HG02981 (cell line): ENCODE measurements at regions not wholly inside any gene's neighbourhood (a gene's known extent, or its start where the extent isn't known, plus 50 kb on each side); places are given as distances from the start of the nearest gene placed in this dataset.
"Not testable (repeated sequence)": the region's sequence is repeated elsewhere in the genome, so short reads cannot be mapped to it uniquely, and the experiment has no call there.

Experiments
- ATAC-seq: cut with Tn5 transposase; IDR thresholded peaks from one replicate; pipeline ENCODE4 v1.9.1; 2021; ENCODE audit warnings: mild to moderate bottlenecking, moderate library complexity; ENCODE audit not compliant: unreplicated experiment

DNA sequence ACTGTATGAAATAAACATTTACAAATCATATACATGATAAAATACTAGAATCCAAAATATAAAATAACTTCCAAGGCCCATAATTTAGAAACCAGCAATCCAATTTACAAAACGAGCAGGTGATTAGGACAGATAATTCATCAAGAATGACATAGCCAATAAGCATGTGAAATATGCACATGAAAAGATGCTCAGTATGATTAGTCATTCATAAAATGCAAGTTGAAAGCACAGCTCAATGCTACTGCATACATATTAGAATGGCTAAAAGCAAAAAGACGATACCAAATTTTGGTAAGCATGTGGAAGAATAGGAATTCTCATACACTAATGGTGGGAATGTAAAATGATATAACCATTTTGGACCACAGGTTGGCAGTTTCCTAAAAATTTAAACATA, 837.2 kb upstream of the MIR17HG start:
- ATAC-seq: no peak

DNA sequence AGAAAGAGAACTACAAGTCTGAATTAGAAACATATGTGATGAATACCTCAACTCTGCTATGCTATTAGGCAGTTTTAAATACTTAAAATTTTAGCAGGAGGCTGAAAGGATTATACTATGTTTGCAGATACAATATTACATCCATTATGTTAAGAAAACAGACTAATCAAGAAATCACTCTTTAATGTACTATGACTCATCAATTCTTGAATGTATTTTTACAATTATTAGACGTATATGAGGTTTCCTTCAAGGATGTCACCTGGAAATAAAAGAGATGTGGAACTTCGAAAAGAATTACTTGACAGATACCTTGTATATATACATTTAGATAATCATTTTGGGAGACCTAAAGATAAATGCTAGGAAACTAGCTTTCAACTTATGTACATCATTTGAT, 835.6 kb upstream of the MIR17HG start:
- no peak for ATAC-seq

DNA sequence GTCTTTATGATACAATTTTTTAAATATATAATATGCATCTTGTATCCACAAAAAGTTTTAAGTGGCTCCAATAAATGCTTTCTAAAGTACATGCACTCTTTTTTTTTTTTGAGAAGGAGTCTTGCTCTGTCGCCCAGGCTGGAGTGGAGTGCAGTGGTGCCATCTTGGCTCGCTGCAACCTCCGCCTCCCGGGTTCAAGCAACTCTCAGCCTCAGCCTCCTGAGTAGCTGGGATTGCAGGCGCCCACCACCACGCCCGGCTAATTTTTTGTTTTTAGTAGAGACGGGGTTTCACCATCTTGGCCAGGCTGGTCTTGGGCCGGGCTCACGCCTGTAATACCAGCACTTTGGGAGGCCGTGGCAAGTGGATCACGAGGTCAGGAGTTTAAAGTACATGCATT, 832.8 kb upstream of the MIR17HG start:
- ATAC-seq: not testable (repeated sequence)

DNA sequence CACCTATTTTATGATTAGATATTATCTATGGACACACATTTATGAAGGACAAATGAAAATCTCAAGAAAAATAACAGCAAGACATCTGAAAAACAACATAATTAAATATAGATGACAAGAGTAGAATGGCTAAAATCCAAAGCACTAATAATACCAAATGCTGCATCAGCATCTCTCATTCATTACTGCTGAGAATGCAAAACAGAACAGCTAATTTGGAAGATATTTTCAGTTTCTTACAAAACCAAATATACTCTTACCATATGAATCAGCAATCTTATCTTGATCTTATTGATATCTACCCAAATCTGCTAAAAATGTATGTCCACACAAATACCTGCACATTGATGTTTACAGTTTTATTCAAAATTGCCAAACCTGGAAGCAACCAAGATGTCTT, 829.1 kb upstream of the MIR17HG start:
- ATAC-seq: no peak

DNA sequence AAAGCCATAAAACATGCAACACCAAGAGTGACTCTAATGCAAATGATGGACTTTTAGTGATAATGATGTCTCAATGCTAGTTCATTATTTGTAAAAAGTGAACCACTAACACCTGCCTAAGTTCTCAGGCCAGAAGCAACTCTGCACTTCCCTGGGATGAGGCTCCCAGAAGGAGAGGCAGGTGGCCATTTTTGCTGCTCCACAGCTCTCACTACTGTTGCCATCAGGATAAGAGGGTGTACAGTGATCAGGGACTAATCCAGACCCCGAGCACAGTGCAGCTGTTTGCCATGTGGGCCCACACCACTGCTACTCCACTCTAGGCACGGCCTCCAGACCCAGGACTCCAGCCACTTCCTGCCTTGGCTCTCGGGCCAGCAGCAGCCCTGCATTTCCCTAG, 828.3 kb upstream of the MIR17HG start:
- ATAC-seq: no peak

GRCh38 chr13:90526711-90527110, 820.8 kb upstream of the MIR17HG start:
- no peak for ATAC-seq

GRCh38 chr13:90531744-90532143, 815.7 kb upstream of the MIR17HG start:
- ATAC-seq: no peak

DNA sequence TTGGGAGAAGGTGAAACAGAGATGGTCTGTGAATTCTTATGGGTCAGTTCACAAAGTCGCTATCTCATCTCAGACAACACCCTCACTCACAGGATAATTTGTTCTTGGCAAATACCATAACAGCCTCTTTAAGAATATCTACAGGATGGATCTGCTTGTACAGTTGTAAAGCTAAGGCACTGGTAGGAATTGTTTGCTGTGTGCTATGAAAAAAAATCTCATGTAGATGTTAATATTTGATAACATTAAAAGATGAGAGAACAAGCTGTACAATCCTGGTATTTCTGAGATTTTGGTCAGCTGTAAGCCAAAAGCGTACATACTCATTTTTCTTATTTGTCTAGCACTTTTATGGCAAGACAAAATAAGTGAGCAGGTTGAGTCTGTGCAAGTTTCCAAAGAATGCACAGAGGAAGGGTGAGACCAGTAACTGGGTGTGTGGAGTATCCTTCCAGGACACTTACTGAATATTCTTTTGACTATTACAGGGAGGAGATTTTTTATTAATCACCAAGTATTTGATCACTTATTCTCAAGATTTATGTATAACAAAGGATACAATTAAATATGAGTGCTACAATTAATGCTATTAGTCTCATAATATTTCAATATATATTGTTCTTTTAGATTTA, 814.5 kb upstream of the MIR17HG start:
- no peak for ATAC-seq

GRCh38 chr13:90533866-90534265, 813.6 kb upstream of the MIR17HG start:
- ATAC-seq: no peak

GRCh38 chr13:90534617-90535370, 812.7 kb upstream of the MIR17HG start:
- no peak for ATAC-seq

GRCh38 chr13:90535421-90535820, 812.1 kb upstream of the MIR17HG start:
- ATAC-seq: no peak

- no peak for ATAC-seq
Measured at GRCh38 chr13:90538063-90538462, 809.4 kb upstream of the MIR17HG start.

DNA sequence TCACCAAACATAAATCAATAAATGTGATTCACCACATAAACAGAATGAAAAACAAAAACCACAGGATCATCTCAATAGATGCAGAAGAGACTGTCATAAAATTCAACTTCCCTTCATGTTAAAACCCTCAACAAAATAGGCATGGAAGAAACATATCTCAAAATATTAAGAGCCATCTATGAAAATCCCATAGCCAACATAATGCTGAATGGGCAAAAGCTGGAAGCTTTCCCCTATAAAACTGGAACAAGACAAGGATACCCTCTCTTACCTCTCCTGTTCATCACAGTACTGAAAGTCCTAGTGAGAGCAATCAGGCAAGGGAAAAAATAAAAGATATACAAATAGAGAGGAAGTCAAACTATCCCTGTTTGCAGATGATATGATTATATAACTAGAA, 806.1 kb upstream of the MIR17HG start:
- ATAC-seq: no peak

DNA sequence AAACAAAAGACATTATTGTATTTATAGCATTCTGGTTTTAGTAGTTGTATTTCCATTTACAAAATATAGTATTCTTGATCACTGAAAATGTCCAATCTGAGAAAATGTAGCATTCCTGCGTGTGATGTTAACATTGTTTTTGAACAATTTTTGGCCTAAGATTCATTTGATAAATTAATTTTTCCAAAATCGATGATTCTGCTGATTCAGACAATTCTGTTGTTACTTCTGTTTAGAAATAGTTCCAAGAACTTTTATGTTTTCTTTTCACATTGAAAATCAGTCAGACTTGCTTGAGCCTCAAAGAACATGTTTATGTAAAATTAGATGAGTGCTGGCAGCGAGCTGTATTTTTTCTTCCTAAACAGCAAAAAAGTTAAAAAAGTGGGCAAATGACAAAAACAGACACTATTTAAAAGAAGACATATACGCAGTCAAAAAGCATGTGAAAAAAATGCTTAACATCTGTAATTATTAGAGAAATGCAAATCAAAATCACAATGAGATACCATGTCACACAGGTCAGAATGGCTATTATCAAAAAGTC, 804.5 kb upstream of the MIR17HG start:
- no peak for ATAC-seq

- ATAC-seq: no peak
Measured at GRCh38 chr13:90545070-90545840, 802.2 kb upstream of the MIR17HG start.

DNA sequence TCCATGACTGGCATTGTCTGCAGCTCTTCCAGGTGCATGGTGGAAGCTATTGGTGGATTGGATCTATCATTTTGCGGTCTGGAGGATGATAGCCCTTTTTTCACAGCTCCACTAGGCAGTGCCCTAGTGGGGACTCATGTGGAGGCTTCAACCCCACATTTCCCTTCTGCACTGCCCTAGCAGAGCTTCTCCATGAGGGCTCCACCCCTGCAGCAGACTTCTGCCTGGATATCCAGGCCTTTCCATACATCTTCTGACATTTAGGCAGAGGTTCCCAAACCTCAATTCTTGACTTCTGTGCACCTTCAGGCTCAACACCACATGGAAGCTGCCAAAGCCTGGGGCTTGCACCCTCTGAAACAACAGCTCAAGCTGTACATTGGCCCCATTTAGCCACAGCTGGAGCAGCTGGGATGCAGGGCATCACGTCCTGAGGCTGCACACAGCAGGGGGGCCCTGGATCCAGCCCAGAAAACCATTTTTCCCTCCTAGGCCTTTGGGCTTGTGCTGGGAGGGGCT, 800.2 kb upstream of the MIR17HG start:
- ATAC-seq: no peak

DNA sequence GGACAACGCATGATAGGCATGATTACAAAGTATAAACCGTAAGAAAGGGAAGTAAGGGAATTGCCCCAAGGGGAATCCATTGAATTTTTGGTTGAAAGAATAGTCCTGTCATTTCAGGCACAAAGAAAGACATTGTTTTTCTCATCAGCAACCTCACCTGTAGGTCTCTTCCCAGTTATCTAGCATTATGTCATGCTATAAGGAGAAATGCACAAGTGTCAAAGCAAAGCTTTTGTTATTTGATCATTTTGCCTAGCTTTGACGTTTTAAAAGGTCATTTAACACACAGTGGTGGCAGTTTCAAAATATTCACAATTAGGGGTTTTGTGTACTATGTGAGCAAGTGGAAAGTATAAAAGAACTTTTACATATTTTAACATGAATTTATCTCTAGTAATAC, 796.2 kb upstream of the MIR17HG start:
- no peak for ATAC-seq

DNA sequence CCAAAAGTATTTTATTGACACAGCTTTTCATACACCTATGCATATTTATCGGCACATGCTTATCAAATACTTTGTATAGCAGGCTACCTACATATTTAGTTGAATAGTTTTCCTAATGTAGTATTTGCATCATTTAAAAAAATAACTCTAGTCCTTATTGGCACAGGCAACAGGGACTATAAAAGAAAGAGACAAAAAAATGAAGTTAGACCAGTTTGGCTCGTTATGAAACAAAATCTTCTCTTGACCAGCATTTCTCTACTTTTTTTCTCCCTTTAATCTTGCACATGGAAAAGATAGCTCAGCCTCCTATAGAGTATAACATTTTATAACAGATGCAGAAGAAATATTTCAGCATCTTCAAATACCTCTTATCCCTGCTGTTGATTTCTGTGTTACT, 794.8 kb upstream of the MIR17HG start:
- no peak for ATAC-seq

DNA sequence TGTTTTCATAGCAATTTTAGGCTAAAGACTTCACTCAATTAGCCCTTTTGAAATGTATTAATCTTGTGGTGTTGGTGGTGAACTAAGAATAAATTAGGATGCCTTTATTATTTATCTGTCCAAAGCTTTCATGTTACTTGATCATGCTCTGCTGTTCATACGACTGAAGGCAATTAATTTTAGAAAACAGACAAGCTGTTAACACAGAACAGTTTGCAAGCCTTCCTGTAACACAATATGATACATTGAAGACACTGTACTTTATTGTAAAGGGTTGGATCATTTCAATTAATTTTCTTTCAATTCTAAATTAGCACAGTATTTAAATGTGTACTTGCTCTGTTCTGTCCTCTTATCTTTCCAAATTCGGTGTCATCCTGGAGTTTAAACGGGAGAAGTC, 794.3 kb upstream of the MIR17HG start:
- no peak for ATAC-seq

- no peak for ATAC-seq
Measured at GRCh38 chr13:90557626-90558025, 789.9 kb upstream of the MIR17HG start.

DNA sequence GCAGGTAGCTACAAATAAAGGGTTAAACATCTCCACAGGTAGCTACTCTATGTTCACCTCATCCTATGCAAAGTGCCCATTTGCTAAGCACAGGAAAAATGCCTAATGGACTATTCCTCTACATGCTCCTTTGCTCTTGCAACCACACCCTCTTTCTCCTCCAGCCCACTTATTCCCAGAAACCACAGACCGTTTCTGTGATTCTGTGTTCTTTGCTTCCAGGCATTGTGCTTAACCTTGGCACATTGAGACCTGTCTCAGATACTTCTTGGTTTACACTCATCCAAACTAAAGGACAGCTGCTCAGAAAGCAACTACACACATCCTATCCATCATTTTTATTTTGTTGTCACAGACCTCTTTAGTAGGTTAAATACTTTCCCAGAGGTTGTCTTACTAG, 785.0 kb upstream of the MIR17HG start:
- ATAC-seq: no peak
